IMR-90 (cell line): ENCODE measurements at regions not wholly inside any gene's neighbourhood (a gene's known extent, or its start where the extent isn't known, plus 50 kb on each side); places are given as distances from the start of the nearest gene placed in this dataset.

Experiments used
- ATAC-seq: fragments of 200-7000 bp; cut with Tn5 transposase; 2 replicates; pipeline ENCODE4 v1.9.1; 2020; ENCODE audit warnings: low read depth, mild to moderate bottlenecking, moderate library complexity
- BruUV-seq: library from RNA; stranded (reverse); fragments of 400-500 nt; replicated peaks from 2 replicates; lab custom pipeline; 2021; lab: Mats Ljungman, UMichigan
- CTCF ChIA-PET: fragments of 300-600 bp; formaldehyde crosslinking; extraction: SDS; loops from one replicate; lab custom pipeline; 2021; ENCODE audit warnings: antibody characterized with exemption; lab: Yijun Ruan, JAX
- POLR2A ChIA-PET: fragments of 300-600 bp; sonication (Branson Sonifier 250); formaldehyde crosslinking; loops from one replicate; lab custom pipeline; 2022; ENCODE audit warnings: antibody characterized with exemption; ENCODE audit not compliant: unreplicated experiment; lab: Charles Lee
- DNase-seq: peaks from one replicate; pipeline ENCODE4 v3.0.0; 2013
- H2AFZ ChIP-seq: replicated peaks from 2 replicates; pipeline ENCODE3; 2013; ENCODE audit warnings: low read length, mild to moderate bottlenecking; ENCODE audit not compliant: poor library complexity
- H2AK5ac ChIP-seq: 2 replicates; pipeline ENCODE4 v1.6.1; 2013; ENCODE audit warnings: low read depth, low read length, inconsistent platforms
- H2AK9ac ChIP-seq: replicated peaks from 2 replicates; pipeline ENCODE3; 2013; ENCODE audit warnings: mild to moderate bottlenecking, low read depth, low read length, moderate library complexity; ENCODE audit not compliant: poor library complexity
- H2BK120ac ChIP-seq: 2 replicates; pipeline ENCODE4 v1.6.1; 2013; ENCODE audit warnings: low read depth, low read length, inconsistent platforms
- H2BK15ac ChIP-seq: 3 replicates; pipeline ENCODE4 v1.6.1; 2013; ENCODE audit warnings: low read depth, low read length, inconsistent platforms
- H2BK20ac ChIP-seq: 2 replicates; pipeline ENCODE4 v1.6.1; 2013; ENCODE audit warnings: low read depth, mild to moderate bottlenecking, inconsistent platforms, low read length, moderate library complexity
- H2BK5ac ChIP-seq: 2 replicates; pipeline ENCODE4 v1.6.1; 2013; ENCODE audit warnings: mild to moderate bottlenecking, low read depth, low read length, inconsistent platforms; ENCODE audit not compliant: poor library complexity, severe bottlenecking
- H3K14ac ChIP-seq: replicated peaks from 2 replicates; pipeline ENCODE4 v1.6.1; 2013; ENCODE audit warnings: low read depth, low read length, inconsistent platforms
- H3K18ac ChIP-seq: 2 replicates; pipeline ENCODE4 v1.6.1; 2013; ENCODE audit warnings: low read depth, low read length, control low read depth
- H3K23ac ChIP-seq: 2 replicates; pipeline ENCODE4 v1.6.1; 2013; ENCODE audit warnings: low read depth, low read length, inconsistent platforms
- H3K27ac ChIP-seq: 2 replicates; pipeline ENCODE4 v1.5.1; 2013; ENCODE audit warnings: mild to moderate bottlenecking, control low read depth, low read length; ENCODE audit not compliant: insufficient read depth
- H3K27me3 ChIP-seq: 2 replicates; pipeline ENCODE4 v1.6.1; 2013; ENCODE audit warnings: low read length; ENCODE audit not compliant: control insufficient read depth, insufficient read depth
- H3K36me3 ChIP-seq: 2 replicates; pipeline ENCODE4 v1.6.1; 2013; ENCODE audit warnings: low read length, mixed read lengths; ENCODE audit not compliant: control insufficient read depth, insufficient read depth
- H3K4ac ChIP-seq: 2 replicates; pipeline ENCODE4 v1.6.1; 2013; ENCODE audit warnings: low read depth, low read length, inconsistent platforms
- H3K4me1 ChIP-seq: 2 replicates; pipeline ENCODE4 v1.6.1; 2013; ENCODE audit warnings: low read length, mixed read lengths; ENCODE audit not compliant: control insufficient read depth, insufficient read depth
- H3K4me2 ChIP-seq: 2 replicates; pipeline ENCODE4 v1.6.1; 2013; ENCODE audit warnings: low read depth, mild to moderate bottlenecking, control low read depth, low read length, moderate library complexity
- H3K4me3 ChIP-seq: 2 replicates; pipeline ENCODE4 v1.5.1; 2013; ENCODE audit warnings: low read depth, mild to moderate bottlenecking, control low read depth, low read length, moderate library complexity; ENCODE audit not compliant: insufficient read depth
- H3K56ac ChIP-seq: 2 replicates; pipeline ENCODE4 v1.6.1; 2013; ENCODE audit warnings: low read length, inconsistent platforms; ENCODE audit not compliant: insufficient read depth; ENCODE audit errors: extremely low read depth
- H3K79me1 ChIP-seq, 2 experiments: 2 replicates each; pipeline ENCODE4 v1.6.1; 2013; ENCODE audit warnings: low read length in 2 of 2, inconsistent platforms in 1 of 2, low read depth in 1 of 2
- H3K9ac ChIP-seq: 2 replicates; pipeline ENCODE4 v1.6.1; 2013; ENCODE audit warnings: low read depth, low read length, control low read depth
- H3K9me1 ChIP-seq: 2 replicates; pipeline ENCODE4 v1.6.1; 2013; ENCODE audit warnings: low read length, inconsistent platforms; ENCODE audit not compliant: insufficient read depth
- H3K9me3 ChIP-seq: 2 replicates; pipeline ENCODE4 v1.6.1; 2013; ENCODE audit warnings: low read length; ENCODE audit not compliant: control insufficient read depth, insufficient read depth
- H4K20me1 ChIP-seq: 2 replicates; pipeline ENCODE4 v1.6.1; 2013; ENCODE audit warnings: low read length, inconsistent platforms; ENCODE audit not compliant: insufficient read depth
- H4K5ac ChIP-seq: 2 replicates; pipeline ENCODE4 v1.6.1; 2013; ENCODE audit warnings: mild to moderate bottlenecking, low read depth, low read length, control low read depth
- H4K8ac ChIP-seq, 2 experiments: 2 replicates each; pipeline ENCODE4 v1.6.1; 2013; ENCODE audit warnings: low read depth in 2 of 2, low read length in 2 of 2, control low read depth in 1 of 2, inconsistent platforms in 1 of 2
- H4K91ac ChIP-seq: 2 replicates; pipeline ENCODE4 v1.6.1; 2013; ENCODE audit warnings: low read depth, low read length, inconsistent platforms; ENCODE audit not compliant: insufficient read depth
- BHLHE40 ChIP-seq: fragments of 150-350 bp; IDR thresholded peaks from 2 replicates; pipeline ENCODE4 v1.6.1; 2016; ENCODE audit warnings: mild to moderate bottlenecking, low read depth, low read length
- WGBS, 2 experiments: methylation state at CpG; one replicate each; pipeline versions ENCODE4 v1.1.5 to v1.1.7; 2013; ENCODE audit warnings: missing lambda C conversion rate in 2 of 2; ENCODE audit not compliant: insufficient read length in 1 of 2; ENCODE audit errors: extremely low coverage in 2 of 2; 5-methylcytosine and 5-hydroxymethylcytosine counted together
- dilution Hi-C: fragments of 300-500 bp; cut with HindIII; formaldehyde crosslinking; loops from one replicate; pipeline ENCODE4 v1.14.3; 2018; ENCODE audit warnings: low sequenced_read_pairs; ENCODE audit not compliant: unreplicated experiment
- in situ Hi-C: fragments of 300-500 bp; cut with MboI; formaldehyde crosslinking; loops from 3 replicates; pipeline ENCODE4 v1.14.3; 2019; ENCODE audit warnings: low sequenced_read_pairs, inconsistent platforms, mixed read lengths
- intact Hi-C: fragments of 100-400 bp; cut with micrococcal nuclease; formaldehyde crosslinking; loops from 2 replicates; pipeline ENCODE4 v1.10.0; 2022

GRCh38 chr18:59985289-59985688, 85.5 kb downstream of the PMAIP1 start:
- Histone ChIP-seq H2BK20ac (no peak overlapping the region), H3K79me1 (no peaks in the 10 kb centered on the region), H3K36me3 (no peaks in the 10 kb centered on the region), H3K23ac (no peak overlapping the region), H3K4me1 (no peaks in the 10 kb centered on the region), H2BK15ac (no peak overlapping the region), H4K91ac (no peak overlapping the region), H4K20me1 (no peaks in the 10 kb centered on the region), H3K9ac (no peak overlapping the region), H3K4me3 (no peak overlapping the region), H2AFZ (no peak overlapping the region), H3K18ac (no peak overlapping the region), H3K4me2 (no peak overlapping the region), H3K9me3 (no peaks in the 10 kb centered on the region), H3K27ac (no peak overlapping the region), H4K8ac (no peak overlapping the region), H3K27me3 (peaks cover 6% of the 10 kb centered on the region), H3K4ac (no peak overlapping the region), H2AK5ac (no peak overlapping the region), H3K9me1 (no peaks in the 10 kb centered on the region; the same call in 1 of the 2 replicates), H4K5ac (no peak overlapping the region), H2BK120ac (no peak overlapping the region), H3K56ac (no peak overlapping the region), H2AK9ac (no peak overlapping the region), H3K14ac (no peak overlapping the region), H2BK5ac (no peak overlapping the region)
- intact Hi-C loops (no loop called here), in situ Hi-C loops (no loop called here), dilution Hi-C loops (loop anchor here (25.0 kb wide), 1 partner anchor 577 kb away; no protein-coding TSS in a partner anchor)
- DNase-seq (no peak), ATAC-seq (no peak)
- POLR2A ChIA-PET = no interaction called here
- BruUV-seq = no TSS peak
- TF ChIP-seq BHLHE40 = no peak
- CTCF ChIA-PET = interaction anchor here (0.8 kb wide), 1 partner anchor 11 kb away, joined by 3 read pairs; no protein-coding TSS in a partner anchor
- no CpG with 5 or more reads among the region's 5 CpGs for WGBS, 2 experiments
